HG03575 (cell line): ENCODE measurements at regions not wholly inside any gene's neighbourhood (a gene's known extent, or its start where the extent isn't known, plus 50 kb on each side); places are given as distances from the start of the nearest gene placed in this dataset.
"Not testable (repeated sequence)": the region's sequence is repeated elsewhere in the genome, so short reads cannot be mapped to it uniquely, and the experiment has no call there.

Source experiments
- ATAC-seq: cut with Tn5 transposase; IDR thresholded peaks from one replicate; pipeline ENCODE4 v1.9.1; 2021; ENCODE audit not compliant: unreplicated experiment, insufficient number of reproducible peaks, low FRiP score; ENCODE audit errors: extremely low read depth

- ATAC-seq, result no peak
Measured at GRCh38 chr2:53505826-53506225, 261.8 kb upstream of the CHAC2 start.

- ATAC-seq, result no peak
Measured at GRCh38 chr2:53504507-53504906, 263.1 kb upstream of the CHAC2 start.

- ATAC-seq, result no peak
Measured at GRCh38 chr2:53500181-53500580, 267.4 kb upstream of the CHAC2 start.

GRCh38 chr2:53498210-53498609 lies 269.4 kb upstream of the CHAC2 start:
- no peak for ATAC-seq

GRCh38 chr2:53497020-53497419 lies 270.6 kb upstream of the CHAC2 start:
- ATAC-seq, result no peak

- ATAC-seq, result no peak
Measured at GRCh38 chr2:53493210-53493609, 274.4 kb upstream of the CHAC2 start.

GRCh38 chr2:53490659-53491058 lies 276.9 kb upstream of the CHAC2 start:
- ATAC-seq, result no peak

GRCh38 chr2:53486185-53486899 lies 281.3 kb upstream of the CHAC2 start:
- not testable (repeated sequence) for ATAC-seq

GRCh38 chr2:53485021-53485728 lies 282.4 kb upstream of the CHAC2 start:
- no peak for ATAC-seq

- ATAC-seq, result no peak
Measured at GRCh38 chr2:53484531-53484930, 283.1 kb upstream of the CHAC2 start.

- ATAC-seq, result no peak
Measured at GRCh38 chr2:53477517-53477916, 290.1 kb upstream of the CHAC2 start.

GRCh38 chr2:53476834-53477233 lies 290.8 kb upstream of the CHAC2 start:
- ATAC-seq, result no peak

- ATAC-seq, result no peak
Measured at GRCh38 chr2:53475766-53476165, 291.8 kb upstream of the CHAC2 start.

GRCh38 chr2:53475321-53475720 lies 292.3 kb upstream of the CHAC2 start:
- no peak for ATAC-seq

- ATAC-seq, result no peak
Measured at GRCh38 chr2:53474914-53475313, 292.7 kb upstream of the CHAC2 start.

GRCh38 chr2:53473775-53474311 lies 293.8 kb upstream of the CHAC2 start:
- no peak for ATAC-seq

- ATAC-seq, result no peak
Measured at GRCh38 chr2:53473236-53473635, 294.4 kb upstream of the CHAC2 start.

GRCh38 chr2:53467467-53468180 lies 300.0 kb upstream of the CHAC2 start:
- no peak for ATAC-seq

GRCh38 chr2:53463806-53464726 lies 303.5 kb upstream of the CHAC2 start:
- no peak for ATAC-seq
